HL-60 (cell line): ENCODE measurements at regions not wholly inside any gene's neighbourhood (a gene's known extent, or its start where the extent isn't known, plus 50 kb on each side); places are given as distances from the start of the nearest gene placed in this dataset.

Source experiments
- DNase-seq, 2 experiments: peaks; one replicate each; pipeline ENCODE4 v3.0.0-alpha.2; 2010 to 2020; ENCODE audit warnings: low read depth in 1 of 2, low spot score in 1 of 2
- H3K27ac ChIP-seq: fragments of 250-450 bp; sonication (Bioruptor Pico); replicated peaks from 2 replicates; pipeline ENCODE4 v1.5.1; 2020; ENCODE audit warnings: mild to moderate bottlenecking, moderate library complexity
- H3K27me3 ChIP-seq: fragments of 250-450 bp; sonication (Bioruptor Pico); 2 replicates; pipeline ENCODE4 v1.5.1; 2021; ENCODE audit warnings: mild to moderate bottlenecking, moderate library complexity; ENCODE audit not compliant: insufficient read depth, poor library complexity, severe bottlenecking
- H3K4me3 ChIP-seq: replicated peaks from 2 replicates; pipeline ENCODE4 v1.5.1; 2011; ENCODE audit warnings: mild to moderate bottlenecking, control low read depth, low read length; ENCODE audit not compliant: insufficient read depth
- CTCF ChIP-seq: IDR thresholded peaks from one replicate; pipeline ENCODE4 v1.5.1; 2011; ENCODE audit warnings: low read length, control low read depth, inconsistent platforms; ENCODE audit not compliant: insufficient read depth
- GABPA ChIP-seq: IDR thresholded peaks from 2 replicates; pipeline ENCODE4 v1.6.1; 2012; ENCODE audit warnings: low read depth
- POLR2AphosphoS5 ChIP-seq: IDR thresholded peaks from 2 replicates; pipeline ENCODE4 v1.6.1; 2012; ENCODE audit warnings: low read depth
- REST ChIP-seq: IDR thresholded peaks from 2 replicates; pipeline ENCODE4 v1.6.1; 2012; ENCODE audit warnings: low read depth; ENCODE audit not compliant: insufficient replicate concordance
- SPI1 ChIP-seq: IDR thresholded peaks from 2 replicates; pipeline ENCODE4 v1.6.1; 2012; ENCODE audit warnings: low read depth, mild to moderate bottlenecking, borderline replicate concordance

- H3K4me3 ChIP-seq, result no peak overlapping the region
- DNase-seq, result no peak
- no peak overlapping the region for H3K27ac ChIP-seq
- H3K27me3 ChIP-seq, result no peaks in the 10 kb centered on the region
- TF ChIP-seq GABPA (no peak), CTCF (no peak)
Measured at GRCh38 chr4:32633421-32633820, 1913.3 kb downstream of the PCDH7 start.

- no peak for DNase-seq
- no peak for TF ChIP-seq CTCF
- TF ChIP-seq POLR2AphosphoS5, result no peak
- TF ChIP-seq GABPA, result no peak
- no peak for TF ChIP-seq REST
- no peak for TF ChIP-seq SPI1
- H3K27me3 ChIP-seq, result no peaks in the 10 kb centered on the region
- no peak overlapping the region for H3K4me3 ChIP-seq
- H3K27ac ChIP-seq, result no peak overlapping the region
Measured at GRCh38 chr4:32645653-32646052, 1925.5 kb downstream of the PCDH7 start.

- Histone ChIP-seq H3K4me3 (no peak overlapping the region), H3K27ac (no peak overlapping the region), H3K27me3 (no peaks in the 10 kb centered on the region)
- no peak for DNase-seq
- TF ChIP-seq REST (no peak), POLR2AphosphoS5 (no peak)
Measured at GRCh38 chr4:32658019-32658418, 1937.8 kb downstream of the PCDH7 start.

GRCh38 chr4:32661229-32661628 lies 1941.1 kb downstream of the PCDH7 start:
- TF ChIP-seq CTCF (no peak), GABPA (no peak), POLR2AphosphoS5 (no peak), REST (no peak), SPI1 (no peak)

More at GRCh38 chr4:32661229-32661628, 1941.1 kb downstream of the PCDH7 start:
- no peak for DNase-seq
- Histone ChIP-seq H3K4me3 (no peak overlapping the region), H3K27ac (no peak overlapping the region), H3K27me3 (no peaks in the 10 kb centered on the region)
